C4-2B (cell line): ENCODE measurements at regions not wholly inside any gene's neighbourhood (a gene's known extent, or its start where the extent isn't known, plus 50 kb on each side); places are given as distances from the start of the nearest gene placed in this dataset.

Experiments used
- ZFX ChIP-seq: fragments of 450-650 bp; IDR thresholded peaks from 2 replicates; pipeline ENCODE4 v1.6.1; 2017
- TF ChIP-seq, protein P1 (sequence below): fragments of 450-650 bp; conservative IDR thresholded peaks from 2 replicates; pipeline ENCODE4 v1.5.1; 2017; ENCODE audit warnings: mild to moderate bottlenecking

DNA sequence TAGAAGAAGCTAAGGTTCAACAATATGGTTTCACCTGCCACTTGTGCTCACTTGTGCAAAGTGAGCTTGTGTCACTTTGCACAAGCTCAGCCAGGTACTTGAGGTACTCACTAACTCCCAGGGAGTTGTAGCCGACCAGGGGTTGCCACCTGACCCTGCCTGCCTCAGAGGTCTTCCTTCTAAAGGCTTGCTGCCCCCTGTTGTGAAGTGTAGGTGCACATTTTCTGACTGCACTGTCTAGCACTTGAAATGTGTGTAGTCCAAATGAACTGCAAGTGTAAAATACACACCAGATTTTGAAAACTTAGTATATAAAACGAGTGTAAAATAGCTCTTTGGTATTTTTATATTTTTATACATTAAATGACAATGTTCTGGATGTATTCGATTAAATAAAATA lies 230.8 kb downstream of the DLEU7 start:
- TF ChIP-seq, protein P1, sequence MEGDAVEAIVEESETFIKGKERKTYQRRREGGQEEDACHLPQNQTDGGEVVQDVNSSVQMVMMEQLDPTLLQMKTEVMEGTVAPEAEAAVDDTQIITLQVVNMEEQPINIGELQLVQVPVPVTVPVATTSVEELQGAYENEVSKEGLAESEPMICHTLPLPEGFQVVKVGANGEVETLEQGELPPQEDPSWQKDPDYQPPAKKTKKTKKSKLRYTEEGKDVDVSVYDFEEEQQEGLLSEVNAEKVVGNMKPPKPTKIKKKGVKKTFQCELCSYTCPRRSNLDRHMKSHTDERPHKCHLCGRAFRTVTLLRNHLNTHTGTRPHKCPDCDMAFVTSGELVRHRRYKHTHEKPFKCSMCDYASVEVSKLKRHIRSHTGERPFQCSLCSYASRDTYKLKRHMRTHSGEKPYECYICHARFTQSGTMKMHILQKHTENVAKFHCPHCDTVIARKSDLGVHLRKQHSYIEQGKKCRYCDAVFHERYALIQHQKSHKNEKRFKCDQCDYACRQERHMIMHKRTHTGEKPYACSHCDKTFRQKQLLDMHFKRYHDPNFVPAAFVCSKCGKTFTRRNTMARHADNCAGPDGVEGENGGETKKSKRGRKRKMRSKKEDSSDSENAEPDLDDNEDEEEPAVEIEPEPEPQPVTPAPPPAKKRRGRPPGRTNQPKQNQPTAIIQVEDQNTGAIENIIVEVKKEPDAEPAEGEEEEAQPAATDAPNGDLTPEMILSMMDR, result no peak
- no peak for TF ChIP-seq ZFX
